Effector memory CD8-positive, alpha-beta T cell (primary cell): ENCODE measurements at regions not wholly inside any gene's neighbourhood (a gene's known extent, or its start where the extent isn't known, plus 50 kb on each side); places are given as distances from the start of the nearest gene placed in this dataset.

Experiments
- ATAC-seq: fragments of 150-1000 bp; cut with Tn5 transposase; replicated peaks from 2 replicates; pipeline ENCODE4 v1.10.0; 2021; ENCODE audit warnings: mild to moderate bottlenecking, moderate library complexity
- DNase-seq, 3 experiments: peaks; one replicate each; pipeline ENCODE4 v3.0.0; 2021
- H3K27ac Mint-ChIP-seq, 2 donors: one replicate each; pipeline ENCODE4 v1.8.0; 2022; ENCODE audit warnings: mild to moderate bottlenecking in 2 of 2, mixed read lengths in 2 of 2, moderate library complexity in 2 of 2
- H3K27me3 Mint-ChIP-seq, 2 donors: one replicate each; pipeline ENCODE4 v1.8.0; 2022; ENCODE audit warnings: mixed read lengths in 2 of 2
- H3K36me3 Mint-ChIP-seq: one replicate; pipeline ENCODE4 v1.8.0; 2022; ENCODE audit warnings: mild to moderate bottlenecking, moderate library complexity, mixed read lengths; ENCODE audit not compliant: insufficient read depth
- H3K4me1 Mint-ChIP-seq, 2 donors: one replicate each; pipeline ENCODE4 v1.8.0; 2022; ENCODE audit warnings: low read depth in 2 of 2, mixed read lengths in 2 of 2
- H3K4me3 Mint-ChIP-seq, 2 donors: one replicate each; pipeline ENCODE4 v1.8.0; 2022; ENCODE audit warnings: mild to moderate bottlenecking in 2 of 2, mixed read lengths in 2 of 2, moderate library complexity in 2 of 2
- H3K9me3 Mint-ChIP-seq, 2 donors: one replicate each; pipeline ENCODE4 v1.8.0; 2022; ENCODE audit warnings: mixed read lengths in 2 of 2

DNA sequence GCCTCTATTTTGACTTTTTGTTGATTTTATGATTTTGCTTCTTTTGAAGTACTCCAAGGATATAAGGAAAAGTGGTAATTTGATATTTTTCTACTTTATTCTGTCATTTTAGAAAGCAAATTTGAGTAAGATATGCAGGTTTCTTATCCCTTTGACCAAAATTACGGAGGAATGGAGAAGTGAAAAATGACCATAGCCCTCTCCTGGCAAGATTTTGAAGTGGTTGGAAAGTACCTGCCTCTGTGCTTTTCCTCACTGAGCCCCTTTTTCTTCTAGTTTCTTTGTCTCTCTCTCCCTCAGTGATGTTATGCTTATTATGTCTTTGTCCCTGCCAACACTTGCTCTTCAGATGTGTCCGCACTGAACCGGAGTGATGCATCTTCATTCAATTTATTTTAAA, 898.1 kb downstream of the EPHA4 start:
- Mint-ChIP-seq H3K4me3 (no peak overlapping the region), H3K36me3 (no peaks in the 10 kb centered on the region), H3K27ac (no peak overlapping the region), H3K9me3 (peaks cover 0 to 4% of the 10 kb centered on the region in 2 donors), H3K27me3 (peaks cover 0 to 8% of the 10 kb centered on the region in 2 donors), H3K4me1 (no peaks in the 10 kb centered on the region)
- DNase-seq = no peak
- ATAC-seq = no peak

DNA sequence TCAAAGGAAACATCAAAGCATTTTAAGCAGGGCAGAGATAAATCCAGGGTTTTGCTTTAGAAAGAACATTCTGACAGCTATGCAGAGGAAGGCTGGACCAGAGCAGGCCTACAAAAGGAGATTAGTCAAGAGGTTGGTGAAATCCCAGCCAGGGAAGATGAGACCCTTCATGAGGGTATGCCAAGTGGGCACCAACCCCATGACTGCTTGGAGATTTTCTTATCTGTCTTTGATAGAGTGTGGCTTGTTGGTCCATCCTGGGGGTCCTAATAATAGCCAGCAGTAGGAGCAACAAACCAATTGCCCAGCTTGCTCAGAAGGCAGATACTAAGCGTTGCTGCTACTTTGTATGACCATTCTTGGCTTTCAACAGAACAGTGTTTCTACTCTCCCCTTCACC, 895.4 kb downstream of the EPHA4 start:
- peaks cover 0 to 6% of the 10 kb centered on the region in 2 donors for H3K27me3 Mint-ChIP-seq

GRCh38 chr2:220678943-220679342, 893.2 kb downstream of the EPHA4 start:
- Mint-ChIP-seq H3K27me3 (peaks cover 8 to 12% of the 10 kb centered on the region in 2 donors), H3K36me3 (no peaks in the 10 kb centered on the region), H3K27ac (no peak overlapping the region), H3K9me3 (no peaks in the 10 kb centered on the region), H3K4me1 (no peaks in the 10 kb centered on the region), H3K4me3 (no peak overlapping the region)
- ATAC-seq (no peak), DNase-seq (no peak)

More for the DNA sequence above, 895.4 kb downstream of the EPHA4 start:
- no peak overlapping the region for H3K27ac Mint-ChIP-seq
- no peaks in the 10 kb centered on the region for H3K36me3 Mint-ChIP-seq
- no peak for DNase-seq
- ATAC-seq = no peak
- no peak overlapping the region for H3K4me3 Mint-ChIP-seq
- no peaks in the 10 kb centered on the region for H3K9me3 Mint-ChIP-seq
- no peaks in the 10 kb centered on the region for H3K4me1 Mint-ChIP-seq

- DNase-seq (no peak), ATAC-seq (no peak)
- Mint-ChIP-seq H3K27ac (no peak overlapping the region), H3K27me3 (peaks cover 18 to 31% of the 10 kb centered on the region in 2 donors), H3K4me3 (no peak overlapping the region), H3K36me3 (no peaks in the 10 kb centered on the region), H3K9me3 (no peaks in the 10 kb centered on the region), H3K4me1 (no peaks in the 10 kb centered on the region)
These were observed 889.5 kb downstream of the EPHA4 start for GRCh38 chr2:220682616-220683015.

GRCh38 chr2:220684099-220684498, 888.0 kb downstream of the EPHA4 start:
- ATAC-seq (no peak), DNase-seq (no peak)
- peaks cover 18 to 31% of the 10 kb centered on the region in 2 donors for H3K27me3 Mint-ChIP-seq
- no peaks in the 10 kb centered on the region for H3K9me3 Mint-ChIP-seq
- H3K4me3 Mint-ChIP-seq = no peak overlapping the region
- H3K27ac Mint-ChIP-seq = no peak overlapping the region
- H3K4me1 Mint-ChIP-seq = no peaks in the 10 kb centered on the region
- no peaks in the 10 kb centered on the region for H3K36me3 Mint-ChIP-seq

DNA sequence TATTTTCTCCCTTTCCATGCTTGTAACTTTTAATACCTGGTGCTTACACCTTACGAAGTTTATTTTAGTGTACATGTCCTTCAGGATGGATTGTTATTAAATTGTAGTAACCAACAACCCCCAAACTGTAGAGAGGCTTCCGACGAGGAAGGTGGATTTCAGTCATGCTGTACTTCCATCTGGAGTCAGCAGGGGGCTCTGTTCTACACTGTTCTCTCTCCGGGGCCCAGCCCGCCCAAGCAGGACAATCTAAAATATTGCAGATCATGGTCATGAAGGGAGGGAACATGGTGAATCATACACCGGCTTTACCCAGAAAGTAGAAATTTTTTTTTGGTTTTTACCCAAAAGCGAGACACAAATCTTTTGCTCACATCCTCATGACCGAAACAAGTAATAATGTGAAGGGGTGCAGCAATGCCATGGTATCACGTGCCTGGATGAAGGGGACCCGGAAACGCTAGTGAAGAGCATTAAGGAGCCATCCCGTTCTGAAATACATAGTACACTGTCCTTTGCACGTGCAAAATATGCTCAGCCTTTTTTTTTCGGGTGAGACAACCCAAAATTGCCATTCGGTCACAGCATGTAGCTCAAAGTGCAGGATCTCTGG, 884.8 kb downstream of the EPHA4 start:
- ATAC-seq (peak; percentile 84), DNase-seq (peak; percentile 49 to 56 (median 54))
- Mint-ChIP-seq H3K27ac (no peak overlapping the region), H3K27me3 (peaks cover 18 to 41% of the 10 kb centered on the region in 2 donors), H3K4me1 (no peaks in the 10 kb centered on the region), H3K4me3 (no peak overlapping the region), H3K9me3 (no peaks in the 10 kb centered on the region), H3K36me3 (no peaks in the 10 kb centered on the region)

DNA sequence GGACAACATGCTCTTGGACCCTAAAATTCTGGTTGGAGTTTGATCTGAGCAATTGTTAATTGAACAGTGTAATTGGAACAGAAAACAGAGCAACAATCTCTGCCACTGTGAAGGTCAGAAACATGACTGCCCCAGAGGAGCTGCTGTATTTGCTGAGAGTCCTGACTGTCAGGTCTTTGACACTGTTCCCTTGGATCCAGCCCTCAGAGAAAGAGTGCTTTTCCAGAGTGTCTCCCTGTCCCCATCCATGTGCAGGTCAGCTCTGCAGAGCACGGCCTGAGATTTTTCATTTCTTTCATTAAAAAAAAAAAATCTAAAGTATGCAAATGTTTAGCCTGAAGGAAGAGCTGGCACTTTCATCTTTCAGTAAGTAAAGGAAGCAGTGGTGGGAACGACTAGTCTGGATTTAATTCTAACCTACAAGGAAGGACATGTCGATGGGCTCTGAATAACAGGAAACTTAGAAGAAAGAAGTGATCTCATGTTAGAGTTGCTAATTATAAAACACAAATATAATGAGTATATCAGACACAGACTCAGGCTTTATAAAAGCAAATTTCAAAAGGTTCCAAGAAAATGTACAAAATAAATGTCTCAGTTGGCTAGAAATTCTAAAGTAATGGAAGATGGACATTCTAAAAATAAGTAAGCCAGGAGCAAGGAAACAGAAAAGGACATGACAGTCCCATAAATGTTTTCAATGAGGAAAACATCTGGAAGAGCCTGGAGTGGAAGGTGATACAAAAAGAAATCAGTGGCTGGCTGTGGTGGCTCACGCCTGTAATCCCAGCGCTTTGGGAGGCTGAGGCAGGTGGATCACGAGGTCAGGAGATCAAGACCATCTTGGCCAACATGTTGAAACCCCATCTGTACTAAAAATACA, 876.5 kb downstream of the EPHA4 start:
- peaks cover under 1 to 3% of the 10 kb centered on the region in 2 donors for H3K9me3 Mint-ChIP-seq
- H3K4me3 Mint-ChIP-seq = no peak overlapping the region
- no peak overlapping the region for H3K27ac Mint-ChIP-seq
- ATAC-seq (no peak), DNase-seq (no peak)
- no peaks in the 10 kb centered on the region for H3K4me1 Mint-ChIP-seq
- peaks cover 20 to 22% of the 10 kb centered on the region in 2 donors for H3K27me3 Mint-ChIP-seq
- H3K36me3 Mint-ChIP-seq = no peaks in the 10 kb centered on the region

DNA sequence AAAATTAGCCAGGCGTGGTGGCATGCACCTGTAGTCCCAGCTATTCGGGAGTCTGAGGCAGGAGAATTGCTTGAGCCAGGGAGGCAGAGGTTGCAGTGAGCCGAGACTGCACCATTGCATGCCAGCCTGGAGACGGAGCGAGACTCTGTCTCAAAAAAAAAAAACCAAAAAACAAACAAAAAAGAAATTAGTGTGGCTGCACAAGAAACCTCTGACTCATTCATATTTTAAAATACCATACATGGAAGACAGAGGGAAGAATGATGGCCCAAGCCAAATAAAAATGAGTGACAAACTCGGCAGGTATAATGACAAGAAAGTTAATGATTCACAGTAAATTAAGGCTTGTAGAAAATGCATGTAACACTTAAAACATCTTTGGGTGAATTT, 875.8 kb downstream of the EPHA4 start:
- Mint-ChIP-seq H3K27ac (no peak overlapping the region), H3K4me1 (no peaks in the 10 kb centered on the region), H3K4me3 (no peak overlapping the region), H3K9me3 (peaks cover 2 to 9% of the 10 kb centered on the region in 2 donors), H3K27me3 (peaks cover 20 to 29% of the 10 kb centered on the region in 2 donors), H3K36me3 (no peaks in the 10 kb centered on the region)
- no peak for DNase-seq
- no peak for ATAC-seq

DNA sequence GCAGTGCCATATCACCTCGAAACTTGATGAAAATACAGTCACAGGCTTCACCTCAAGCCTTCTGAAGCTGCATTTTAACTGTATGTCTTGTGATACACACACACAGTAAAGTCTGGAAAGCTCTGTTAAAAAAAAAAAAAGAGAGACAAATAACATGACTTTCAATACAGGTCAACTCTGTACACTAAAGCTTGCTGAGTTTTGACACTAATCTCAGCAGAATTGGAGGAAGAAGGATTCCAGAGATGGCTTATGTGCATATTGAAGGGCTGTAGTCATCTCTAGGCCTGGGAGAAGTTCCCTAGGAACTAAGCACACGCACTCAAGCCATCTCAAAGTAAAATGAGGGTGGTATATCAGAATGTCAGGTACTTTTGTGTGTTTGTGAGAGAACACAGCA, 875.1 kb downstream of the EPHA4 start:
- Mint-ChIP-seq H3K27me3 (peaks cover 20 to 34% of the 10 kb centered on the region in 2 donors), H3K27ac (no peak overlapping the region), H3K4me3 (no peak overlapping the region), H3K9me3 (peaks cover 2 to 11% of the 10 kb centered on the region in 2 donors), H3K4me1 (no peaks in the 10 kb centered on the region), H3K36me3 (no peaks in the 10 kb centered on the region)
- DNase-seq (no peak), ATAC-seq (no peak)

DNA sequence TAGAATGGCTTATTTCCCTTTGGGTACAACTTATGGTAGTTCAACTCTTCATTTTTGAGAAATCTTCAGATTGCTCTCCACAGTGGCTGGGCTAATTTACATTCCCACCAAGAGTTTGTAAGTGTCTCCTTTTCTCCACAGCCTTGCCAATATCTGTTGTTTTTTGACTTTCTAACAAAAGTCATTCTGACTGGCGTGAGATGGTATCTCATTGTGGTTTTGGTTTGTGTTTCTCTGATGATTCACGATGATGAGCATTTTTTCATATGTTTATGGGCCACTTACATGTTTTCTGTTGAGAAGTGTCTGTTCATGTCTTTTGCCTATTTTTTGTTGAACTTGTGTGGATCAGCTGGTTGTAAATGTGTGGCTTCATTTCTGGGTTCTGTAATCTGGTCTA, 871.0 kb downstream of the EPHA4 start:
- ATAC-seq = no peak
- no peak overlapping the region for H3K4me3 Mint-ChIP-seq

DNA sequence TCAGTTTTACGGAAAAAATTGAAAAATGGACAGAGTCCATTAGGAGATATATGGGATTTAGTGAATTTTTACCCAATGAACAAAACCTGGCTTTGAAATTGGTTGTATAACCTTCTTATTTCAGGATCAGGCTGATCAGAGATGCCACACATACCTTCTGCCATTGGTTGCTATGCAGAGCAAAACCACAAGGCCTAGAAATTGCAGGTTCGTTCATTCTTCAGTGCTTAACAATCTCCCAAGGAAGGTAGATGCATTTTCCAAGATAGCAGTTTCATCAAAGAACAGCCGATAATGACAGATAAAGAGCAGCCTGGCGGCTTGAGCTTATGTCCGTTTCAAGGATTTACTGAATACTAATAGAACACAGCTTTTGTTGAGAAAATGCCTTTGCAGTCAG, 868.8 kb downstream of the EPHA4 start:
- DNase-seq (no peak), ATAC-seq (no peak)
- Mint-ChIP-seq H3K4me3 (no peak overlapping the region), H3K27me3 (peaks cover 0 to 27% of the 10 kb centered on the region in 2 donors), H3K36me3 (no peaks in the 10 kb centered on the region), H3K27ac (no peak overlapping the region), H3K4me1 (no peaks in the 10 kb centered on the region), H3K9me3 (peaks cover 2 to 11% of the 10 kb centered on the region in 2 donors)

More for the DNA sequence above, 871.0 kb downstream of the EPHA4 start:
- Mint-ChIP-seq H3K4me1 (no peaks in the 10 kb centered on the region), H3K36me3 (no peaks in the 10 kb centered on the region), H3K27me3 (peaks cover 4 to 30% of the 10 kb centered on the region in 2 donors), H3K27ac (no peak overlapping the region), H3K9me3 (peaks cover 2 to 11% of the 10 kb centered on the region in 2 donors)
- no peak for DNase-seq

DNA sequence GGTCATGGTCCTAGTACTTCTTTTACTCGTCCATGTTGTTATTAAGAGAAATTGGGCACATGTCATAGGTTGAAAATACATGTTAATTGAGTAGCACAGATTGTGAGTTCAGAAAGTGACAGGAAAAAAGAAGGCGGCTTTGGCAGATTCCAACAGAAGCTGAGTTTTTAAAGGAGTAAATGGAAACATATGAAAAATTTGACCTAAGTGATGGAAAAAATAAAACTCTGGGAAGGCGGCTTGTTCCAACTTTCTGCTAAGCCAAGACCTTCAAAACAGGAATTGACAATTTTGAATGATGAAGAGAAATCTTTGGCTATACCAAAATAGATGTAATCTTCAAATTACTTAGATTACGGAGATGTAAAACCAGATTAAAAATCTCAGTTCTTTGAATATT, 868.0 kb downstream of the EPHA4 start:
- Mint-ChIP-seq H3K27ac (no peak overlapping the region), H3K4me1 (no peaks in the 10 kb centered on the region), H3K9me3 (peaks cover 2 to 11% of the 10 kb centered on the region in 2 donors), H3K4me3 (no peak overlapping the region), H3K36me3 (no peaks in the 10 kb centered on the region), H3K27me3 (peaks cover 0 to 29% of the 10 kb centered on the region in 2 donors)
- DNase-seq = no peak
- no peak for ATAC-seq

DNA sequence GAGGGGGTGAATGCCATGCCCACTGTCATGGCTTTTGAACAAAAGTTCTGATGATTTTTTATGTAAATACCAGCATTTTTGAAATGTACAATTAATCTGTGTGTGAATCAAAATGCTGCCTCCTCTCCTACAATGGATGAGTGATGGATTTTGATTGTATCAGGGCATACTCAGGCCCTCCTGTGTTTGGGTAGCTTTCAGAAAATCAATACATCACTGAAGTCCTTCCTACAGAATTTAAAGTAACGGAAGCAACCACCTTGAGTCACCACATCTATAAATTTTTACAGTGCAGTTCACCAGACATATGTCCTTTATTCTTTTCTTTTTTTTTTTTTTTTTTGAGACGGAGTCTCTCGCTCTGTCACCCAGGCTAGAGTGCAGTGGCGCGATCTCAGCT, 867.3 kb downstream of the EPHA4 start:
- H3K27me3 Mint-ChIP-seq = peaks cover 2 to 31% of the 10 kb centered on the region in 2 donors
- no peak for ATAC-seq
- DNase-seq = no peak
- no peak overlapping the region for H3K27ac Mint-ChIP-seq
- H3K4me3 Mint-ChIP-seq = no peak overlapping the region
- H3K36me3 Mint-ChIP-seq = no peaks in the 10 kb centered on the region
- no peaks in the 10 kb centered on the region for H3K4me1 Mint-ChIP-seq
- H3K9me3 Mint-ChIP-seq = peaks cover 2 to 11% of the 10 kb centered on the region in 2 donors

DNA sequence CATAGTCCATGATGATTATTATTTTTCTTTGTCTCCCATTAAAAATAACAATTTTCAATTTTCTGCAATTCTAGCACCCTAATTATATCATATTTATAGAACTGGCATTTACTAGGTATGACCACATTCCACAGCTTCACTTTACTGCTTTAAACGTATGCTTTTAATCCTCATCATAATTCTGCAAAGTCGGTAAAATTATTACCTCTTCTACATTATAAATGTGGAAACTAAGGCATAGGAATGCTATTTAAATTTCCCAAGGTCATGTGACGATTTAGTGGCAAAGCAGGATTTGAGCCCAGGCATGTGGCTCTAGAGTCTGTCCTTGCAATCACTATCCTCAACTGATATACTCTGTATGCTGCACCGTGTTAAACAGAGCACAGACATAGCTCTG, 866.4 kb downstream of the EPHA4 start:
- Mint-ChIP-seq H3K36me3 (no peaks in the 10 kb centered on the region), H3K4me1 (no peaks in the 10 kb centered on the region), H3K27me3 (peaks cover 11 to 39% of the 10 kb centered on the region in 2 donors), H3K4me3 (no peak overlapping the region), H3K27ac (no peak overlapping the region), H3K9me3 (peaks cover under 1 to 9% of the 10 kb centered on the region in 2 donors)
- no peak for DNase-seq
- no peak for ATAC-seq
